H7 (cell line): ENCODE measurements at regions not wholly inside any gene's neighbourhood (a gene's known extent, or its start where the extent isn't known, plus 50 kb on each side); places are given as distances from the start of the nearest gene placed in this dataset.

ENCODE experiments used
- DNase-seq: peaks from one replicate; pipeline ENCODE4 v3.0.0; 2012
- H3K27me3 ChIP-seq: 2 replicates; pipeline ENCODE4 v1.6.0; 2011; ENCODE audit warnings: mild to moderate bottlenecking, low read length; ENCODE audit not compliant: control insufficient read depth, insufficient read depth
- H3K36me3 ChIP-seq: replicated peaks from 2 replicates; pipeline ENCODE4 v1.5.1; 2011; ENCODE audit warnings: low read length; ENCODE audit not compliant: control insufficient read depth, insufficient read depth
- H3K4me3 ChIP-seq: 2 replicates; pipeline ENCODE4 v1.5.1; 2011; ENCODE audit warnings: low read depth, mild to moderate bottlenecking, control low read depth, low read length, moderate library complexity; ENCODE audit not compliant: insufficient read depth

- H3K4me3 ChIP-seq, result no peak overlapping the region
- DNase-seq, result no peak
- H3K27me3 ChIP-seq, result no peaks in the 10 kb centered on the region
- no peaks in the 10 kb centered on the region for H3K36me3 ChIP-seq
Measured at GRCh38 chr3:94912656-94913055, 849.8 kb downstream of the NSUN3 start.

- no peak for DNase-seq
- no peak overlapping the region for H3K4me3 ChIP-seq
- H3K27me3 ChIP-seq, result no peaks in the 10 kb centered on the region
- H3K36me3 ChIP-seq, result no peaks in the 10 kb centered on the region
Measured at GRCh38 chr3:94927175-94927574, 864.3 kb downstream of the NSUN3 start.

DNA sequence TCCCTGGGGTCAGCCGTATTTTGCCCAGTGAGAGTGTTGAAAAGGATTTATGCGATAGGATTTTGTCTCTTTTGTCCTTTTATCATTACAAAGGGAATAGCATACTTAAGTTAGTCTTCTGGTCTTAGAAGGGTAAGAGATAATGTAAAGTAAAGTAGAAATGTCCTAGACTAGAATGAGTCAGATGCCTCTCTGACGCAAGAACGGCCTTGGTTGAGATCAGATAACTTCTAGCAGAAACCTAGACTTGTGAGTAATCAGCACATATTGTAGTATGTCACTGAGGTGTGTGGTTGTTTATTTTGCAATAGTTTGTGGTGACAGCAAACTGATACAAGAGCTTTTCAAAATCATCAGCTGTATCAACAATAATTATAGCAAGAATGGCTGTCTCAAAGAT is 866.1 kb downstream of the NSUN3 start:
- H3K4me3 ChIP-seq, result no peak overlapping the region
- no peak for DNase-seq
- H3K36me3 ChIP-seq, result no peaks in the 10 kb centered on the region
- no peaks in the 10 kb centered on the region for H3K27me3 ChIP-seq

- no peak for DNase-seq
- Histone ChIP-seq H3K36me3 (no peaks in the 10 kb centered on the region), H3K4me3 (no peak overlapping the region), H3K27me3 (no peaks in the 10 kb centered on the region)
Measured at GRCh38 chr3:94935738-94936580, 873.1 kb downstream of the NSUN3 start.

- H3K36me3 ChIP-seq, result no peaks in the 10 kb centered on the region
- DNase-seq, result no peak
- no peaks in the 10 kb centered on the region for H3K27me3 ChIP-seq
- H3K4me3 ChIP-seq, result no peak overlapping the region
Measured at GRCh38 chr3:94937980-94938379, 875.1 kb downstream of the NSUN3 start.

DNA sequence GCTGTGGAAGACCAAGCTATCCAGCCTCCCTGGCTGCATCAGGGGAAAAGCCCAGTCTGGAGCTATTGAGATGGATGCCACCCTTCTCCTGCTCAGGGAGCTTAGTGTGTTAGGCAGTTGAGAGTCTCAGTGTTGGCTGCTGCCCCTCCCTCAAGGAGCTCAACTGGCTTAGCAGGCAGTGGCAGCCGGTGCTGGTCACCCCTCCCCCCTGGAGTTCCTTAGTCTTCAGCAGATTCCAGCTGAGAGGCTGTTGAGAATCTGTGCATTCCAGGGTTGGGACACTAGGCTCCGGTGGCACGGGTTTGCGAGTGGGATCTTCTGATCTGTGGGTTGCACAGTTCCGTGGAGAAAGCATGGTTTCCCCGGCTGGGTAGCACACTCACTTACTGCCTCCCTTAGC is 883.8 kb downstream of the NSUN3 start:
- no peak for DNase-seq
- Histone ChIP-seq H3K36me3 (no peaks in the 10 kb centered on the region), H3K4me3 (no peak overlapping the region), H3K27me3 (no peaks in the 10 kb centered on the region)

DNA sequence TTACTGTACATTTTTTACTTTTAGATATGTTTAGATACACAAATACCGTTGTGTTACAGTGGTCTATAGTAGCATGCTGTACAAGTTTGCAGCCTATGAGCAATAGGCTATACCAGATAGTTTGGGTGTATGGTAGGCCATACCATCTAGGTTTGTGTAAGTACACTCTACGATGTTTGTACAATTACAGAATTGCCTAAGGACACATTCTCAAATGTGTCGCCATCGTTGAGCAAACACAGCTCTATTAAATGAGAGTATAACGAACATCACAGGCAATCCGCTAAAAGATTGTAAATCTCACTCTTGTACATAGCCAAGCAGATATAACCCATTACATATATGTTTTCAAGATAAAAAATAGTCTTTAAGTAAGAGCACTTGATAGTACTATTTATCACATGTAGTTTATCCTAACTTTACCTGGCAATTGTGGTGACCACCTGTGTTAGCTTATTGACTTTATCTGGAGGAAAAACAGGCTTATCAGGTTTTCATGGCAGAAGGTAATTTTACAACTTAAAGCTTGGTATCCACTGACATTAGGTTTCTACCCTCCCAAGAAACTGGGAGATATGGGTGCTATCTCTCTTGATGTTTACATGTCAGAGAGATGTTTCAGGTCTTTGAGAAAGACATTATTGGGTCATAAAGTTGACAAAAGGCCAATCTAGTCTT is 898.7 kb downstream of the NSUN3 start:
- no peak for DNase-seq
- Histone ChIP-seq H3K27me3 (no peaks in the 10 kb centered on the region), H3K4me3 (no peak overlapping the region), H3K36me3 (no peaks in the 10 kb centered on the region)

DNA sequence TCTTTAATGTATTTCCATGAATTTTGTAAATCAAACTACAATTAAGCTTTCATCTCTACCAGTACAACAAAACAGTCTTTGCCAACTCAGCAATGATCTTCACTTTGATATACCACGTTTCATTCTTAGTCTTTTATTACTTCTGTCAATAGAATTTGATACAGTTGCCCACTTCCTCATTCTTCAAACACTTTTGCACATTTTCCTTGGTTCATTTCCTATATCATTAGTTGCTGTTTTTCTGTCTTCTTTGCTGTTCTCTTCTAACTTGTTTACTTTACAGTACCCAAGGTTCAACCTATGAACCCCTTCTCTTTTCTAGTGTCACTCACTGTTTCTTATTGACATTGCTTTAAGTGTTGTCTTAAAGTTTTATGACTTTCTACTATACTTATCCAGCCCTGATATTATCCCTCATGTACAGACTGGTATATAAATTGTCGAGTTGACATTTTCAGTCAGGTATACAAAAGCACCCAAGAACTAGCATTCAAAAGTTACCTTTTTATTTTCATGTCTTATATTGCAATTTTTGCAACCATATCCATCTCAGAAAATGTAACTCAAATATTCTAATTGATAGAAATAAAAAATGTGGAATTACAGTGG is 903.1 kb downstream of the NSUN3 start:
- Histone ChIP-seq H3K4me3 (no peak overlapping the region), H3K36me3 (no peaks in the 10 kb centered on the region)

GRCh38 chr3:94967196-94967595 is 904.3 kb downstream of the NSUN3 start:
- no peaks in the 10 kb centered on the region for H3K36me3 ChIP-seq
- H3K27me3 ChIP-seq, result no peaks in the 10 kb centered on the region
- no peak for DNase-seq
- no peak overlapping the region for H3K4me3 ChIP-seq

More for the DNA sequence above, 903.1 kb downstream of the NSUN3 start:
- no peak for DNase-seq
- H3K27me3 ChIP-seq, result no peaks in the 10 kb centered on the region

DNA sequence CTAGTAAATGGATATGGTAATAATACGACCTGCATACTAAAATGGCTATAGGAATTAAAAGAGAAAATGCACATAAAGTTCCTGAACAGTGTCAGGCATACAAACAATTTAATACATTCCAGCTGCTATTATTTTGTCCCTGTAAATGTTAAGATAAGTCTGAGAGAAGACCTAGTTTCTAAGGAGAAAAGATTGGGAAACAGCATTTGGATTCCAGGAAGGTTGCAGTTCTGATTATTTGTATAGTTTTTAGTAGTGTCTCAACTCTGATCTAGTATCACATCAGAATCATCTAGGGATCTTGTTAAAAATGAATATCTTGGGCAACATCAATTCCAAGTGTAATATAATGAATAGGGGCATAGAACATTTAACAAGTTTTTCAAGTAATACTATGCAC is 905.7 kb downstream of the NSUN3 start:
- no peak for DNase-seq
- Histone ChIP-seq H3K36me3 (no peaks in the 10 kb centered on the region), H3K4me3 (no peak overlapping the region), H3K27me3 (no peaks in the 10 kb centered on the region)

- no peak overlapping the region for H3K4me3 ChIP-seq
- H3K27me3 ChIP-seq, result no peaks in the 10 kb centered on the region
- no peaks in the 10 kb centered on the region for H3K36me3 ChIP-seq
- DNase-seq, result no peak
Measured at GRCh38 chr3:94972066-94972465, 909.2 kb downstream of the NSUN3 start.

DNA sequence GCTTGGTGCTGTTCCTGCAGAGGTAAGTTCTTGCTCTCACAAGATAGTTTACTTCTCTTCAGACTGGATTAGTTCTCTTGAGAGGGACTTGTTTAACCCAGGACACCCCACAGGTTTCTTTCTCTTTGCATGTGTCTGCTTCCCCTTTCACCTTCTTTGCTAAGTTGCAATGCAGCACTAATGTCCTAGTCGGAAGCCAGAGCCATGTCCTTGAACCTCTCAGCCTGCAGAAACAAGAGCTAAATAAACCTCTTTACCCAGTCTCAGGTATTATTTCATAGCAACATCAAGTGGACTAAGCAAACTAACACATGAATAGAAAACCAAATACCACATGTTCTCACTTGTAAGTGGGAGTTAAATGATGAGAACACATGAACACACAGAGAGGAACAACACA is 915.2 kb downstream of the NSUN3 start:
- Histone ChIP-seq H3K27me3 (no peaks in the 10 kb centered on the region), H3K36me3 (no peaks in the 10 kb centered on the region), H3K4me3 (no peak overlapping the region)
- no peak for DNase-seq

- no peak for DNase-seq
- Histone ChIP-seq H3K36me3 (no peaks in the 10 kb centered on the region), H3K27me3 (no peaks in the 10 kb centered on the region), H3K4me3 (no peak overlapping the region)
Measured at GRCh38 chr3:94985778-94986177, 922.9 kb downstream of the NSUN3 start.

GRCh38 chr3:94990952-94991705 is 928.3 kb downstream of the NSUN3 start:
- Histone ChIP-seq H3K4me3 (no peak overlapping the region), H3K27me3 (no peaks in the 10 kb centered on the region), H3K36me3 (no peaks in the 10 kb centered on the region)
- no peak for DNase-seq
